ENCODE measurements at regions not wholly inside any gene's neighbourhood (a gene's known extent, or its start where the extent isn't known, plus 50 kb on each side); places are given as distances from the start of the nearest gene placed in this dataset.
"Not testable (repeated sequence)": the region's sequence is repeated elsewhere in the genome, so short reads cannot be mapped to it uniquely, and the experiment has no call there.

- DNase-seq (ENCODE audit: low spot score): no peak
- intact Hi-C loops (cut with DNase I): no loop called here
Measured at GRCh38 chr17:52419229-52419641, 260.7 kb upstream of the CA10 start.

- intact Hi-C loops (cut with DNase I): no loop called here
- no peak for DNase-seq (ENCODE audit: low spot score)
Measured at GRCh38 chr17:52410781-52411180, 252.3 kb upstream of the CA10 start.

- intact Hi-C loops (cut with DNase I); DNase-seq (ENCODE audit: low spot score): not testable (repeated sequence)
Measured at GRCh38 chr17:52409222-52409621, 250.7 kb upstream of the CA10 start.

GRCh38 chr17:52395308-52395707 is 236.8 kb upstream of the CA10 start:
- no peak for DNase-seq (ENCODE audit: low spot score)
- intact Hi-C loops (cut with DNase I): no loop called here

- DNase-seq (ENCODE audit: low spot score): no peak
- intact Hi-C loops (cut with DNase I): no loop called here
Measured at GRCh38 chr17:52390422-52390821, 231.9 kb upstream of the CA10 start.

- no peak for DNase-seq (ENCODE audit: low spot score)
- intact Hi-C loops (cut with DNase I): no loop called here
Measured at GRCh38 chr17:52389632-52390031, 231.1 kb upstream of the CA10 start.

- DNase-seq (ENCODE audit: low spot score): no peak
- intact Hi-C loops (cut with DNase I): no loop called here
Measured at GRCh38 chr17:52388941-52389340, 230.4 kb upstream of the CA10 start.

- no peak for DNase-seq (ENCODE audit: low spot score)
- intact Hi-C loops (cut with DNase I): no loop called here
Measured at GRCh38 chr17:52384695-52385094, 226.2 kb upstream of the CA10 start.

GRCh38 chr17:52383493-52384100 is 225.1 kb upstream of the CA10 start:
- intact Hi-C loops (cut with DNase I): no loop called here
- no peak for DNase-seq (ENCODE audit: low spot score)

GRCh38 chr17:52378860-52379259 is 220.3 kb upstream of the CA10 start:
- intact Hi-C loops (cut with DNase I): no loop called here
- DNase-seq (ENCODE audit: low spot score): no peak

GRCh38 chr17:52376137-52376536 is 217.6 kb upstream of the CA10 start:
- intact Hi-C loops (cut with DNase I): no loop called here
- DNase-seq (ENCODE audit: low spot score): no peak

- intact Hi-C loops (cut with DNase I): no loop called here
- no peak for DNase-seq (ENCODE audit: low spot score)
Measured at GRCh38 chr17:52368886-52369285, 210.4 kb upstream of the CA10 start.

- intact Hi-C loops (cut with DNase I): no loop called here
- DNase-seq (ENCODE audit: low spot score): no peak
Measured at GRCh38 chr17:52357854-52358253, 199.3 kb upstream of the CA10 start.

GRCh38 chr17:52336796-52337195 is 178.3 kb upstream of the CA10 start:
- no peak for DNase-seq (ENCODE audit: low spot score)
- intact Hi-C loops (cut with DNase I): loop anchor here in 1 of 2 donors (5.0 kb wide), 1 partner anchor 574 kb away; no protein-coding TSS in a partner anchor

- intact Hi-C loops (cut with DNase I): no loop called here
Measured at GRCh38 chr17:52306314-52306713, 147.8 kb upstream of the CA10 start.

GRCh38 chr17:52298881-52299280 is 140.4 kb upstream of the CA10 start:
- intact Hi-C loops (cut with DNase I): no loop called here
- DNase-seq (ENCODE audit: low spot score): no peak

More at GRCh38 chr17:52306314-52306713, 147.8 kb upstream of the CA10 start:
- DNase-seq (ENCODE audit: low spot score): no peak

- no peak for DNase-seq (ENCODE audit: low spot score)
- intact Hi-C loops (cut with DNase I): no loop called here
Measured at GRCh38 chr17:52297230-52298010, 138.9 kb upstream of the CA10 start.

- no peak for DNase-seq (ENCODE audit: low spot score)
- intact Hi-C loops (cut with DNase I): no loop called here
Measured at GRCh38 chr17:52294301-52294700, 135.8 kb upstream of the CA10 start.

GRCh38 chr17:52287611-52288010 is 129.1 kb upstream of the CA10 start:
- intact Hi-C loops (cut with DNase I): no loop called here
- no peak for DNase-seq (ENCODE audit: low spot score)

GRCh38 chr17:52283872-52284271 is 125.4 kb upstream of the CA10 start:
- intact Hi-C loops (cut with DNase I): no loop called here
- no peak for DNase-seq (ENCODE audit: low spot score)

GRCh38 chr17:52276381-52277008 is 118.0 kb upstream of the CA10 start:
- intact Hi-C loops (cut with DNase I): no loop called here
- DNase-seq (ENCODE audit: low spot score): no peak
